PFSK-1 (cell line): ENCODE measurements at regions not wholly inside any gene's neighbourhood (a gene's known extent, or its start where the extent isn't known, plus 50 kb on each side); places are given as distances from the start of the nearest gene placed in this dataset.

ENCODE experiments used
- FOXP2 ChIP-seq: optimal IDR thresholded peaks from 2 replicates; pipeline ENCODE3; 2011; ENCODE audit warnings: borderline replicate concordance, control low read depth, inconsistent platforms; ENCODE audit not compliant: insufficient read depth; ENCODE audit errors: extremely low read length, extremely low read depth
- POLR2AphosphoS5 ChIP-seq: IDR thresholded peaks from 2 replicates; pipeline ENCODE4 v1.6.1; 2012; ENCODE audit warnings: low read depth, mild to moderate bottlenecking, control low read depth, low read length, moderate library complexity
- SIN3A ChIP-seq: IDR thresholded peaks from 2 replicates; pipeline ENCODE4 v1.6.1; 2012; ENCODE audit warnings: mild to moderate bottlenecking, low read length, moderate library complexity, borderline replicate concordance; ENCODE audit not compliant: insufficient read depth
- TAF1 ChIP-seq: IDR thresholded peaks from 2 replicates; pipeline ENCODE4 v1.6.1; 2012; ENCODE audit warnings: low read length, control low read depth, borderline replicate concordance; ENCODE audit not compliant: insufficient read depth
- TF ChIP-seq, protein P1 (sequence below), 2 experiments: IDR thresholded peaks; 2 replicates each; pipeline versions ENCODE4 v1.6.1 to v1.8.0; 2011 to 2012; ENCODE audit warnings: low read depth in 2 of 2, low read length in 2 of 2, control low read depth in 1 of 2, inconsistent platforms in 1 of 2, mild to moderate bottlenecking in 1 of 2, moderate library complexity in 1 of 2; ENCODE audit not compliant: insufficient read depth in 1 of 2

DNA sequence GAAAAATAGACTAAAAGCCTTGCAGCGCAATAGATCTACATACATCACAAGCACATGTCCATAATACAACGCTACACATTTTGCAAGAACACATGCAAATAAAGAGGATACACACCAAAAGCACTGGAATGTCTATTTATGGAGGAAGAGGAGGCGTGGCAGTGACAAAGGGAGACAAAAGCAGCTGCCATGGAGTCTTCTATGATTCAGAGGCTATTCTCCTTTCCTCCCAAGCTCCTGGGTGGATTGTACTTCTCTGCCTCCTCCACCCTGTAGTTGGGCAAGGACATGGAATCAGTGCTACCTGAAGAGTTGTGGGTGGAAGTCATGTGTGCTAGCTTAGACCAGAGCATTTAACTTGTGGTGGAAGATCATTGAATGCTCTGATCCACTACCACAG is 57.9 kb upstream of the ABHD2 start:
- TF ChIP-seq, protein P1, sequence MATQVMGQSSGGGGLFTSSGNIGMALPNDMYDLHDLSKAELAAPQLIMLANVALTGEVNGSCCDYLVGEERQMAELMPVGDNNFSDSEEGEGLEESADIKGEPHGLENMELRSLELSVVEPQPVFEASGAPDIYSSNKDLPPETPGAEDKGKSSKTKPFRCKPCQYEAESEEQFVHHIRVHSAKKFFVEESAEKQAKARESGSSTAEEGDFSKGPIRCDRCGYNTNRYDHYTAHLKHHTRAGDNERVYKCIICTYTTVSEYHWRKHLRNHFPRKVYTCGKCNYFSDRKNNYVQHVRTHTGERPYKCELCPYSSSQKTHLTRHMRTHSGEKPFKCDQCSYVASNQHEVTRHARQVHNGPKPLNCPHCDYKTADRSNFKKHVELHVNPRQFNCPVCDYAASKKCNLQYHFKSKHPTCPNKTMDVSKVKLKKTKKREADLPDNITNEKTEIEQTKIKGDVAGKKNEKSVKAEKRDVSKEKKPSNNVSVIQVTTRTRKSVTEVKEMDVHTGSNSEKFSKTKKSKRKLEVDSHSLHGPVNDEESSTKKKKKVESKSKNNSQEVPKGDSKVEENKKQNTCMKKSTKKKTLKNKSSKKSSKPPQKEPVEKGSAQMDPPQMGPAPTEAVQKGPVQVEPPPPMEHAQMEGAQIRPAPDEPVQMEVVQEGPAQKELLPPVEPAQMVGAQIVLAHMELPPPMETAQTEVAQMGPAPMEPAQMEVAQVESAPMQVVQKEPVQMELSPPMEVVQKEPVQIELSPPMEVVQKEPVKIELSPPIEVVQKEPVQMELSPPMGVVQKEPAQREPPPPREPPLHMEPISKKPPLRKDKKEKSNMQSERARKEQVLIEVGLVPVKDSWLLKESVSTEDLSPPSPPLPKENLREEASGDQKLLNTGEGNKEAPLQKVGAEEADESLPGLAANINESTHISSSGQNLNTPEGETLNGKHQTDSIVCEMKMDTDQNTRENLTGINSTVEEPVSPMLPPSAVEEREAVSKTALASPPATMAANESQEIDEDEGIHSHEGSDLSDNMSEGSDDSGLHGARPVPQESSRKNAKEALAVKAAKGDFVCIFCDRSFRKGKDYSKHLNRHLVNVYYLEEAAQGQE (IDR thresholded peaks at IDR 0.05; ENCODE audit: insufficient read depth in 1 of 2, low read depth in 2 of 2, low read length in 2 of 2): no peak
- TF ChIP-seq FOXP2: no peak
- TF ChIP-seq SIN3A: no peak
- TF ChIP-seq TAF1: no peak
- TF ChIP-seq POLR2AphosphoS5: no peak

DNA sequence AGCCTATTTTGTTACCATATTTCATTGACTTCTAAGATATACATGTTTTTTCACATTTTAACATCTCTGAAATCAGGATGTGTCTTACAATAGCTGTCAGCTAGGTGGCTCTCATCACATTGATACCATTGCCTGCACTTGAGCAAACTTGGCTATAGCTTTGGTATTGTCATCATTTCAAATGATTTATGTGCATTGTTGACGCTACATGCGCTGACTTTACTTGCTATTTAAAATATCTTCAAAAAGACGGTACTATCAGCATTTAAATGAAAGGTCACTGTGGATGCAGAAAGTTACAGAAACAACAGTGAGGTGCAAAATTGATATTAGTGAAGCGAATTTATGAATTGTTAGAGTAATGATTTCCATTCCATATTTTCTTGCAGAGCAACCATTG is 54.0 kb upstream of the ABHD2 start:
- TF ChIP-seq TAF1: no peak
- TF ChIP-seq POLR2AphosphoS5: no peak
- TF ChIP-seq FOXP2: no peak
- TF ChIP-seq, protein P1 (IDR thresholded peaks at IDR 0.05; ENCODE audit: insufficient read depth in 1 of 2, low read depth in 2 of 2, low read length in 2 of 2): no peak
- TF ChIP-seq SIN3A: no peak

DNA sequence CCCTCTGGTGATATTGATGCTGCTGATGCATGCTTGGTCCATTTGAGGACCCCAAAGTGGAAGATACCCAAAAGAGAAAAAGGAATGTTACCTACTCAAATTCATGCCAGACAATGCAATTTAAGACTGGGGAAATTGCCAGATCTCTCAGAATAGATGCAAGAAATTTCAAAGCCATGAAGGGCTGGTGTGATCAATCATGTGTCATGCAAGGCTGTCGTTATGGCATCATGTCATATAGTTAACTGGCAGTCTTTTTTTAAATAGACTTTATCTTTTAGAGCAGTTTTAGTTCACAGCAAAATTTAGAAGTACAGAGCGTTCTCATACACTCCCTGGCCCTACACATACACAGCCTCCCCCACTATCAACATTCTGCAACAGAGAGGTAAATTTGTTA is 53.1 kb upstream of the ABHD2 start:
- TF ChIP-seq POLR2AphosphoS5: no peak
- no peak for TF ChIP-seq FOXP2
- TF ChIP-seq, protein P1 (IDR thresholded peaks at IDR 0.05; ENCODE audit: insufficient read depth in 1 of 2, low read depth in 2 of 2, low read length in 2 of 2): no peak
- no peak for TF ChIP-seq TAF1
- TF ChIP-seq SIN3A: no peak

DNA sequence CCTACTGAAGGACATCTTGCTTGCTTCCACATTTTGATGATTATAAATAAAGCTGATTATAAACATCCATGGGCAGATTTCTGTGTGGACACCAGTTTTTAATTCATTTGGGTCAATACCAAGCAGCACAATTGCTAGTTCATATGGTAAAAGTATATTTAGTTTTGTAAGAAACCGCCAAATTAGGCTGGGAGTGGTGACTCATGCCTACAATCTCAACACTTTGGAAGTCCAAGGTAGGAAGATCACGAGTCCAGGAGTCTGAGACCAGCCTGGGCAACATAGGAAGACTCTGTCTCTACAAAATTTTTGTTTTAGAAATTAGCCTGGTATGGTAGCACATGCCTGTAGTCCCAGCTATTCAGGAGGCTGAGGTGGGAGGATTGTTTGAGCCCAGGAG is 52.6 kb upstream of the ABHD2 start:
- TF ChIP-seq TAF1 (no peak), SIN3A (no peak), POLR2AphosphoS5 (no peak), FOXP2 (no peak)
- TF ChIP-seq, protein P1 (IDR thresholded peaks at IDR 0.05; ENCODE audit: insufficient read depth in 1 of 2, low read depth in 2 of 2, low read length in 2 of 2): no peak

DNA sequence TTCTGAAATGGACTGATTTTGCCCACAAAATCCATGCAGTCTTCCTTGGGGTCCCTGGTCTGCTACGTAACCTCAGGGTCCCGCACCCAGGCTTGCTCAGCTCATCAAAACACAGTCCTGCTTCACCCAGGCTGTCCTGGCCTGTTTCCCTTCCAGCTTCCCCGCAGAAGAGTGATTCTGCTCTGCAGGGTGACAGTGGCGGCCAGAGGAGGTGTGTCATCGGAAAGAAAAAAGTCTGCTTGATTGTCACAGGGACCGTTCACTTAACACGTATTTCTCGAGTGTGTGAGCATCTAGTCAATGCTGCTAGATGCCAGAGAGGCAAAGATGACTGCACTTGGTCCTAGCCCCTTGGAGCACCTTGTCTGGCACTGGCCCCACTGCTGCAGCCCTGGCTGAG is 50.1 kb upstream of the ABHD2 start:
- TF ChIP-seq FOXP2 (no peak), TAF1 (no peak), POLR2AphosphoS5 (no peak)
- TF ChIP-seq, protein P1 (IDR thresholded peaks at IDR 0.05; ENCODE audit: insufficient read depth in 1 of 2, low read depth in 2 of 2, low read length in 2 of 2): no peak
